ENCODE measurements at regions not wholly inside any gene's neighbourhood (a gene's known extent, or its start where the extent isn't known, plus 50 kb on each side); places are given as distances from the start of the nearest gene placed in this dataset.
A peak's percentile ranks its signal among the peaks of the same experiment; 100 is the strongest.

DNA sequence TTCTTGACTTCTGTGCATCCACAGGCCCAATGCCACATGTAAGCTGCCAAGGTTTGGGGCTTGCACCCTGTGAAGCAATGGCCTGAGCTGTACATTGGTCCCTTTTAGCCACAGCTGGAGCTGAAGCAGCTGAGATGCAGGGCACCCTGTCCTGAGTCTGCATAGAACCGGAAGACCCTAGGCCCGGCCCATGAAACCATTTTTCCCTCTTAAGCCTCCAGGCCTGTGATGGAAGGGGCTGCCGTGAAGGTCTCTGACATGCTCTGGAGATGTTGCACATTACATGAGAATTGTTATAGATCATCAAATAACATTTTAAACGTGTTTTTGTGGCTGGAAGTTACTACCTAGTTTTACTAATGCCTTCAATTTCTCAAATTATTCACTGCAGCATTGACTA is 188.7 kb downstream of the RPAP3 start:
- ATAC-seq (ENCODE audit: low FRiP score) (no peak), DNase-seq (no peak)
- 77 to 79% methylated on average over 4 of the region's 4 CpGs for WGBS, 2 donors
- intact Hi-C loops (cut with DNase I) = no loop called here
- H3K36me3 ChIP-seq (ENCODE audit: control insufficient read depth in 1 of 2, insufficient read depth in 2 of 2, low read length in 1 of 2) = no peaks in the 10 kb centered on the region
- H3K27me3 ChIP-seq (ENCODE audit: control insufficient read depth in 1 of 2, insufficient read depth in 2 of 2, low read length in 1 of 2) = no peaks in the 10 kb centered on the region
- H3K4me3 ChIP-seq (ENCODE audit: low read length in 2 of 2) = no peak overlapping the region
- H3K4me1 ChIP-seq (ENCODE audit: control insufficient read depth in 1 of 2, insufficient read depth in 2 of 2, low read length in 2 of 2) = no peaks in the 10 kb centered on the region
- H3K9me3 ChIP-seq (ENCODE audit: control insufficient read depth, low read length) = peaks cover 4% of the 10 kb centered on the region
- H3K27ac ChIP-seq (ENCODE audit: low read depth in 1 of 2, low read length in 2 of 2) = no peak overlapping the region

GRCh38 chr12:47509398-47509851 is 196.4 kb downstream of the RPAP3 start:
- H3K36me3 ChIP-seq (ENCODE audit: control insufficient read depth in 1 of 2, insufficient read depth in 2 of 2, low read length in 1 of 2) = no peaks in the 10 kb centered on the region
- peaks cover 2 to 7% of the 10 kb centered on the region in 2 donors for H3K4me1 ChIP-seq (ENCODE audit: control insufficient read depth in 1 of 2, insufficient read depth in 2 of 2, low read length in 2 of 2)
- H3K4me3 ChIP-seq (ENCODE audit: low read length in 2 of 2) = no peak overlapping the region
- ATAC-seq (ENCODE audit: low FRiP score) (peak; percentile 41), DNase-seq (no peak)
- H3K27ac ChIP-seq (ENCODE audit: low read depth in 1 of 2, low read length in 2 of 2) = peak overlapping the region; percentile 76 to 80
- peaks cover 1% of the 10 kb centered on the region for H3K9me3 ChIP-seq (ENCODE audit: control insufficient read depth, low read length)
- intact Hi-C loops (cut with DNase I) = loop anchor here in 1 of 2 donors (10.0 kb wide), 2 partner anchors 115 to 425 kb away; no protein-coding TSS in a partner anchor
- H3K27me3 ChIP-seq (ENCODE audit: control insufficient read depth in 1 of 2, insufficient read depth in 2 of 2, low read length in 1 of 2) = no peaks in the 10 kb centered on the region
- WGBS, 2 donors = 33 to 36% methylated on average over 1 of the region's 1 CpG

GRCh38 chr12:47507221-47507620 is 198.6 kb downstream of the RPAP3 start:
- no peak overlapping the region for H3K4me3 ChIP-seq (ENCODE audit: low read length in 2 of 2)
- ATAC-seq (ENCODE audit: low FRiP score) (no peak), DNase-seq (no peak)
- H3K27me3 ChIP-seq (ENCODE audit: control insufficient read depth in 1 of 2, insufficient read depth in 2 of 2, low read length in 1 of 2) = no peaks in the 10 kb centered on the region
- no peaks in the 10 kb centered on the region for H3K36me3 ChIP-seq (ENCODE audit: control insufficient read depth in 1 of 2, insufficient read depth in 2 of 2, low read length in 1 of 2)
- no peaks in the 10 kb centered on the region for H3K9me3 ChIP-seq (ENCODE audit: control insufficient read depth, low read length)
- peaks cover 2 to 7% of the 10 kb centered on the region in 2 donors for H3K4me1 ChIP-seq (ENCODE audit: control insufficient read depth in 1 of 2, insufficient read depth in 2 of 2, low read length in 2 of 2)
- H3K27ac ChIP-seq (ENCODE audit: low read depth in 1 of 2, low read length in 2 of 2) = no peak overlapping the region
- 93 to 94% methylated on average over 3 of the region's 3 CpGs for WGBS, 2 donors
- intact Hi-C loops (cut with DNase I) = loop anchor here in 1 of 2 donors (10.0 kb wide), 2 partner anchors 112 to 422 kb away; no protein-coding TSS in a partner anchor

GRCh38 chr12:47504775-47505446 is 200.9 kb downstream of the RPAP3 start:
- intact Hi-C loops (cut with DNase I) = loop anchor here in 1 of 2 donors (10.0 kb wide), 2 partner anchors 110 to 420 kb away; no protein-coding TSS in a partner anchor
- DNase-seq (no peak), ATAC-seq (ENCODE audit: low FRiP score) (no peak)
- H3K4me1 ChIP-seq (ENCODE audit: control insufficient read depth in 1 of 2, insufficient read depth in 2 of 2, low read length in 2 of 2) = peaks cover 2 to 7% of the 10 kb centered on the region in 2 donors
- no peaks in the 10 kb centered on the region for H3K27me3 ChIP-seq (ENCODE audit: control insufficient read depth in 1 of 2, insufficient read depth in 2 of 2, low read length in 1 of 2)
- no peak overlapping the region for H3K4me3 ChIP-seq (ENCODE audit: low read length in 2 of 2)
- peak overlapping the region; percentile 36 to 80 for H3K27ac ChIP-seq (ENCODE audit: low read depth in 1 of 2, low read length in 2 of 2)
- no peaks in the 10 kb centered on the region for H3K36me3 ChIP-seq (ENCODE audit: control insufficient read depth in 1 of 2, insufficient read depth in 2 of 2, low read length in 1 of 2)
- 42 to 47% methylated on average over 11 of the region's 11 CpGs for WGBS, 2 donors
- no peaks in the 10 kb centered on the region for H3K9me3 ChIP-seq (ENCODE audit: control insufficient read depth, low read length)

GRCh38 chr12:47493801-47494200 is 212.0 kb downstream of the RPAP3 start:
- Histone ChIP-seq H3K27me3 (ENCODE audit: control insufficient read depth in 1 of 2, insufficient read depth in 2 of 2, low read length in 1 of 2) (no peaks in the 10 kb centered on the region), H3K9me3 (ENCODE audit: control insufficient read depth, low read length) (no peaks in the 10 kb centered on the region), H3K4me3 (ENCODE audit: low read length in 2 of 2) (no peak overlapping the region), H3K27ac (ENCODE audit: low read depth in 1 of 2, low read length in 2 of 2) (no peak overlapping the region), H3K36me3 (ENCODE audit: control insufficient read depth in 1 of 2, insufficient read depth in 2 of 2, low read length in 1 of 2) (no peaks in the 10 kb centered on the region), H3K4me1 (ENCODE audit: control insufficient read depth in 1 of 2, insufficient read depth in 2 of 2, low read length in 2 of 2) (no peaks in the 10 kb centered on the region)
- intact Hi-C loops (cut with DNase I) = no loop called here
- ATAC-seq (ENCODE audit: low FRiP score) (no peak), DNase-seq (no peak)
- WGBS, 2 donors = 70 to 74% methylated on average over 3 of the region's 3 CpGs

DNA sequence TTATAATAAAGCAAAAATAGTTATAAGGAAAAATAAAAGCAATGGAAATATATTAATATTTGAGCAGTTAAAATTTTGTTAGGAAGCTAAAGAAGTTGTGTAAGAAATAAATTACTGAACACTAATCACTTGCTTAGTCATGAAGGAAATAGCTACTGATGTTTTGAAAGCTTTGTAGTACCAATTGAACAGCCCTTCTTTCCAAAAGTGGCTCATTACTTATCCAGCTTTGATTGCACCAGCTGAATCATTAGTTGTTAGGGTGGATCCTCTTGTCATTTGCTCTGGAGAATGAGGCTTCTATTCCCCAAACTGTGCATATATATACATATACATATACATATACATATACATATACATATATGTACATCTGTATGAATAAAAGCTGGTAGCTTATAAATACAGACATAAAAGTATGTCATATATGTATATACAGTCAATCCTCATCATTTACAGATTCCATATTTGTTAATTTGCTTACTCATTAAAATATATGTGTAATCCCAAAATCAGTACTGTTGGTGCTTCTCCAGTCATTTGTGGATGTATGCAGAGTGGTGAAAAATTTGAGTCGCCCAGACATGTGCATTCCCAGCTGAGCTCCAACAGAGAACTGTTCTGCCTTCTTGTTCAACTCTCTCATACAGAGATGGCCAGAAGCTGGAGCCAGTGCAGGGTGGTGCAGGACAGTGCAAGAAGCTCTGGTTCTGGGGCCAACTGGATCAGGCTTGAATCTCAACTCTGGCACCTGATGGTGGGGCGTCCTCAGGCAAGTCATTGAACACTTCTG is 214.1 kb downstream of the RPAP3 start:
- H3K36me3 ChIP-seq (ENCODE audit: control insufficient read depth in 1 of 2, insufficient read depth in 2 of 2, low read length in 1 of 2) = no peaks in the 10 kb centered on the region
- DNase-seq (no peak), ATAC-seq (ENCODE audit: low FRiP score) (no peak)
- H3K9me3 ChIP-seq (ENCODE audit: control insufficient read depth, low read length) = no peaks in the 10 kb centered on the region
- intact Hi-C loops (cut with DNase I) = no loop called here
- H3K4me3 ChIP-seq (ENCODE audit: low read length in 2 of 2) = no peak overlapping the region
- no peaks in the 10 kb centered on the region for H3K4me1 ChIP-seq (ENCODE audit: control insufficient read depth in 1 of 2, insufficient read depth in 2 of 2, low read length in 2 of 2)
- 69 to 71% methylated on average over 2 of the region's 2 CpGs for WGBS, 2 donors
- H3K27ac ChIP-seq (ENCODE audit: low read depth in 1 of 2, low read length in 2 of 2) = no peak overlapping the region
- H3K27me3 ChIP-seq (ENCODE audit: control insufficient read depth in 1 of 2, insufficient read depth in 2 of 2, low read length in 1 of 2) = no peaks in the 10 kb centered on the region

DNA sequence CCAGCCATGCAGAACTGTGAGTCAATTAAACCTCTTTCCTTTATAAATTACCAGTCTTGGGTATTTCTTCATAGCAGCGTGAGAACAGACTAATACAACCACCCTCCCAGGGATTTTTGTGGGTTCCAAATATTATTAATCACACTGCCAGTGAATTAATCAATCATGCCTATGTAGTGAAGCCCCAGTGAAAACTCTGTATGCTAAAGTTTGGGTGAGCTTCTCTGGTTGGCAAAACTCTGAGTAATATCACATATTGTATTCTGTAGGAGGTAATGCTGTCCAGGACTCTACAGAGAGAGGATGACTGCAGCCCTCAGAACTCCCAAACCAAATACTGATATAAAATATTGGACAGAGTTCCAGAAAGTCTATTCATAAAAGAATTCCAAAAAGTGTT is 216.9 kb downstream of the RPAP3 start:
- ATAC-seq (ENCODE audit: low FRiP score) (no peak), DNase-seq (no peak)
- Histone ChIP-seq H3K9me3 (ENCODE audit: control insufficient read depth, low read length) (peaks cover 2% of the 10 kb centered on the region), H3K27ac (ENCODE audit: low read depth in 1 of 2, low read length in 2 of 2) (no peak overlapping the region), H3K36me3 (ENCODE audit: control insufficient read depth in 1 of 2, insufficient read depth in 2 of 2, low read length in 1 of 2) (no peaks in the 10 kb centered on the region), H3K27me3 (ENCODE audit: control insufficient read depth in 1 of 2, insufficient read depth in 2 of 2, low read length in 1 of 2) (no peaks in the 10 kb centered on the region), H3K4me3 (ENCODE audit: low read length in 2 of 2) (no peak overlapping the region), H3K4me1 (ENCODE audit: control insufficient read depth in 1 of 2, insufficient read depth in 2 of 2, low read length in 2 of 2) (no peaks in the 10 kb centered on the region)
- 19 to 32% methylated on average over 1 of the region's 1 CpG for WGBS, 2 donors
- intact Hi-C loops (cut with DNase I) = no loop called here

GRCh38 chr12:47481041-47481440 is 224.8 kb downstream of the RPAP3 start:
- DNase-seq = no peak
- intact Hi-C loops (cut with DNase I) = no loop called here
- H3K27ac ChIP-seq (ENCODE audit: low read depth in 1 of 2, low read length in 2 of 2) = no peak overlapping the region
- H3K9me3 ChIP-seq (ENCODE audit: control insufficient read depth, low read length) = peaks cover 2% of the 10 kb centered on the region
- WGBS, 2 donors = 64 to 65% methylated on average over 2 of the region's 2 CpGs
- H3K4me3 ChIP-seq (ENCODE audit: low read length in 2 of 2) = no peak overlapping the region
- no peaks in the 10 kb centered on the region for H3K27me3 ChIP-seq (ENCODE audit: control insufficient read depth in 1 of 2, insufficient read depth in 2 of 2, low read length in 1 of 2)
- no peaks in the 10 kb centered on the region for H3K4me1 ChIP-seq (ENCODE audit: control insufficient read depth in 1 of 2, insufficient read depth in 2 of 2, low read length in 2 of 2)
- ATAC-seq (ENCODE audit: low FRiP score) = no peak
- no peaks in the 10 kb centered on the region for H3K36me3 ChIP-seq (ENCODE audit: control insufficient read depth in 1 of 2, insufficient read depth in 2 of 2, low read length in 1 of 2)

Data from aorta (tissue), 5 donors.